ENCODE measurements at regions not wholly inside any gene's neighbourhood (a gene's known extent, or its start where the extent isn't known, plus 50 kb on each side); places are given as distances from the start of the nearest gene placed in this dataset.

- DNase-seq (ENCODE audit: low read depth) = no peak
Measured at GRCh38 chr19:30217461-30217860, 154.7 kb upstream of the ZNF536 start.

GRCh38 chr19:30219702-30220101, 152.5 kb upstream of the ZNF536 start:
- no peak for DNase-seq (ENCODE audit: low read depth)

GRCh38 chr19:30221176-30221575, 151.0 kb upstream of the ZNF536 start:
- no peak for DNase-seq (ENCODE audit: low read depth)

- DNase-seq (ENCODE audit: low read depth) = no peak
Measured at GRCh38 chr19:30222428-30222873, 149.7 kb upstream of the ZNF536 start.

GRCh38 chr19:30222992-30223865, 149.0 kb upstream of the ZNF536 start:
- no peak for DNase-seq (ENCODE audit: low read depth)

- no peak for DNase-seq (ENCODE audit: low read depth)
Measured at GRCh38 chr19:30223866-30224688, 148.1 kb upstream of the ZNF536 start.

- no peak for DNase-seq (ENCODE audit: low read depth)
Measured at GRCh38 chr19:30224689-30225606, 147.2 kb upstream of the ZNF536 start.

- DNase-seq (ENCODE audit: low read depth) = no peak
Measured at GRCh38 chr19:30225676-30226463, 146.3 kb upstream of the ZNF536 start.

GRCh38 chr19:30226464-30227011, 145.6 kb upstream of the ZNF536 start:
- no peak for DNase-seq (ENCODE audit: low read depth)

GRCh38 chr19:30227012-30227621, 145.1 kb upstream of the ZNF536 start:
- no peak for DNase-seq (ENCODE audit: low read depth)

- DNase-seq (ENCODE audit: low read depth) = peak; percentile 6
Measured at GRCh38 chr19:30227661-30228112, 144.5 kb upstream of the ZNF536 start.

- DNase-seq (ENCODE audit: low read depth) = no peak
Measured at GRCh38 chr19:30228113-30228834, 143.9 kb upstream of the ZNF536 start.

GRCh38 chr19:30228835-30229524, 143.2 kb upstream of the ZNF536 start:
- DNase-seq (ENCODE audit: low read depth) = no peak

GRCh38 chr19:30229525-30230174, 142.5 kb upstream of the ZNF536 start:
- DNase-seq (ENCODE audit: low read depth) = no peak

- no peak for DNase-seq (ENCODE audit: low read depth)
Measured at GRCh38 chr19:30231408-30232318, 140.5 kb upstream of the ZNF536 start.

- no peak for DNase-seq (ENCODE audit: low read depth)
Measured at GRCh38 chr19:30233375-30233774, 138.8 kb upstream of the ZNF536 start.

- DNase-seq (ENCODE audit: low read depth) = no peak
Measured at GRCh38 chr19:30235946-30236345, 136.2 kb upstream of the ZNF536 start.

All from T follicular helper cell (primary cell).